SK-N-SH (cell line): ENCODE measurements at regions not wholly inside any gene's neighbourhood (a gene's known extent, or its start where the extent isn't known, plus 50 kb on each side); places are given as distances from the start of the nearest gene placed in this dataset.

ENCODE experiments used
- CTCF ChIA-PET: fragments of 300-600, 350-600 bp; formaldehyde crosslinking; extraction: SDS; loops from one replicate; lab custom pipeline; 2021; lab: Yijun Ruan, JAX
- POLR2A ChIA-PET: fragments of 350-600 bp; sonication (Branson Sonifier 250); formaldehyde crosslinking; extraction: SDS; loops from one replicate; lab custom pipeline; 2020; ENCODE audit warnings: antibody characterized with exemption, inconsistent platforms; lab: Yijun Ruan, JAX
- DNase-seq: peaks from one replicate; pipeline ENCODE4 v3.0.0; 2012
- H2AFZ ChIP-seq: fragments of 200-600 bp; sonication (generic); 2 replicates; pipeline ENCODE4 v1.8.1; 2016; ENCODE audit warnings: antibody characterized with exemption, mild to moderate bottlenecking, low read depth
- H3F3A ChIP-seq: fragments of 200-600 bp; sonication (generic); replicated peaks from 2 replicates; pipeline ENCODE3; 2016; ENCODE audit warnings: antibody characterized with exemption, mild to moderate bottlenecking; ENCODE audit not compliant: insufficient read depth
- H3K27ac ChIP-seq, 2 experiments: fragments of 200-500 bp in 1 of 2; fragments of 200-600 bp in 1 of 2; sonication (Bioruptor generic) in 1 of 2; sonication (generic), shearing (Covaris generic) in 1 of 2; 2 replicates each; pipeline versions ENCODE4 v1.5.1 to v1.6.1; 2014 to 2016; ENCODE audit warnings: low read depth in 2 of 2, inconsistent platforms in 1 of 2, low read length in 1 of 2, mild to moderate bottlenecking in 1 of 2, mixed read lengths in 1 of 2
- H3K27me3 ChIP-seq: fragments of 200-600 bp; sonication (generic), shearing (Covaris generic); 2 replicates; pipeline ENCODE4 v1.6.1; 2016; ENCODE audit warnings: mixed run types; ENCODE audit not compliant: insufficient read depth
- H3K36me3 ChIP-seq, 2 experiments: fragments of 200-500 bp in 1 of 2; fragments of 200-600 bp in 1 of 2; sonication (Bioruptor generic) in 1 of 2; sonication (generic) in 1 of 2; replicated peaks in 1 of 2; 2 replicates each; pipeline versions ENCODE3 to v1.5.1; 2014 to 2016; ENCODE audit warnings: low read length in 1 of 2, mild to moderate bottlenecking in 1 of 2; ENCODE audit not compliant: insufficient read depth in 2 of 2, control insufficient read depth in 1 of 2
- H3K4me1 ChIP-seq, 2 experiments: fragments of 200-500 bp in 1 of 2; fragments of 200-600 bp in 1 of 2; sonication (Bioruptor generic) in 1 of 2; sonication (generic), shearing (Covaris generic) in 1 of 2; 2 replicates each; pipeline versions ENCODE4 v1.5.1 to v1.6.1; 2014 to 2016; ENCODE audit warnings: low read depth in 1 of 2, low read length in 1 of 2, mixed run types in 1 of 2; ENCODE audit not compliant: insufficient read depth in 2 of 2, control insufficient read depth in 1 of 2
- H3K4me2 ChIP-seq: fragments of 200-600 bp; sonication (generic), shearing (Covaris generic); 2 replicates; pipeline ENCODE4 v1.6.1; 2017; ENCODE audit warnings: mixed run types
- H3K4me3 ChIP-seq, 2 experiments: fragments of 200-500 bp in 1 of 2; fragments of 200-600 bp in 1 of 2; sonication (Bioruptor generic) in 1 of 2; sonication (generic), shearing (Covaris generic) in 1 of 2; 2 replicates each; pipeline versions ENCODE4 v1.5.1 to v1.8.1; 2014 to 2016; ENCODE audit warnings: low read depth in 2 of 2, inconsistent platforms in 1 of 2, low read length in 1 of 2, mild to moderate bottlenecking in 1 of 2, mixed read lengths in 1 of 2, moderate library complexity in 1 of 2
- H3K79me2 ChIP-seq: fragments of 200-600 bp; sonication (generic); 2 replicates; pipeline ENCODE4 v1.8.1; 2017; ENCODE audit warnings: mild to moderate bottlenecking; ENCODE audit not compliant: insufficient read depth
- H3K9ac ChIP-seq: fragments of 200-600 bp; sonication (generic); 2 replicates; pipeline ENCODE4 v1.6.1; 2017; ENCODE audit warnings: mixed run types
- H3K9me2 ChIP-seq: fragments of 200-600 bp; sonication (generic); 2 replicates; pipeline ENCODE4 v1.6.1; 2017; ENCODE audit warnings: mixed run types
- H3K9me3 ChIP-seq: fragments of 200-600 bp; sonication (generic); 2 replicates; pipeline ENCODE4 v1.6.1; 2017; ENCODE audit warnings: mixed run types, mild to moderate bottlenecking, moderate library complexity
- H4K20me1 ChIP-seq: fragments of 200-600 bp; sonication (generic); 2 replicates; pipeline ENCODE4 v1.6.1; 2017; ENCODE audit warnings: mild to moderate bottlenecking, mixed run types; ENCODE audit not compliant: insufficient read depth
- ELF1 ChIP-seq: IDR thresholded peaks from 2 replicates; pipeline ENCODE4 v1.4.0; 2012
- FOXM1 ChIP-seq: IDR thresholded peaks from 2 replicates; pipeline ENCODE4 v1.4.0; 2012; ENCODE audit warnings: low read depth, mild to moderate bottlenecking
- GABPA ChIP-seq: IDR thresholded peaks from 2 replicates; pipeline ENCODE4 v1.4.0; 2012; ENCODE audit warnings: low read depth, mild to moderate bottlenecking
- GATA2 ChIP-seq: sonication (generic); formaldehyde crosslinking; IDR thresholded peaks from 2 replicates; pipeline ENCODE4 v1.5.0; 2020; ENCODE audit warnings: mild to moderate bottlenecking, missing genetic modification reagents
- MAX ChIP-seq: IDR thresholded peaks from 2 replicates; pipeline ENCODE4 v1.4.0; 2012; ENCODE audit warnings: low read depth
- NFIC ChIP-seq: IDR thresholded peaks from 2 replicates; pipeline ENCODE4 v1.4.0; 2012; ENCODE audit warnings: borderline replicate concordance
- NRF1 ChIP-seq: IDR thresholded peaks from 2 replicates; pipeline ENCODE4 v1.6.1; 2012; ENCODE audit warnings: low read depth, mild to moderate bottlenecking, low read length
- PBX3 ChIP-seq: IDR thresholded peaks from 2 replicates; pipeline ENCODE4; 2012
- POLR2AphosphoS5 ChIP-seq: IDR thresholded peaks from 2 replicates; pipeline ENCODE4 v1.6.1; 2012; ENCODE audit warnings: low read depth, low read length
- SIN3A ChIP-seq: IDR thresholded peaks from 2 replicates; pipeline ENCODE4 v1.6.1; 2012; ENCODE audit warnings: low read depth, mild to moderate bottlenecking, low read length, moderate library complexity, borderline replicate concordance
- TAF1 ChIP-seq: IDR thresholded peaks from 2 replicates; pipeline ENCODE4 v1.6.1; 2012; ENCODE audit warnings: low read depth, mild to moderate bottlenecking, low read length, moderate library complexity, borderline replicate concordance
- TCF12 ChIP-seq: IDR thresholded peaks from 2 replicates; pipeline ENCODE4 v1.4.0; 2012
- TEAD4 ChIP-seq: IDR thresholded peaks from 2 replicates; pipeline ENCODE4 v1.4.0; 2012; ENCODE audit warnings: mild to moderate bottlenecking, borderline replicate concordance; ENCODE audit not compliant: insufficient read depth
- USF1 ChIP-seq: IDR thresholded peaks from 2 replicates; pipeline ENCODE4 v1.4.0; 2012; ENCODE audit warnings: low read depth, borderline replicate concordance
- YY1 ChIP-seq: IDR thresholded peaks from 2 replicates; pipeline ENCODE4 v1.4.0; 2012; ENCODE audit warnings: low read depth, mild to moderate bottlenecking
- TF ChIP-seq, protein P1 (sequence below): IDR thresholded peaks from 2 replicates; pipeline ENCODE4 v1.4.0; 2012; ENCODE audit warnings: low read depth, borderline replicate concordance
- TF ChIP-seq, protein P2 (sequence below): fragments of 150-350 bp; IDR thresholded peaks from 2 replicates; pipeline ENCODE4 v1.6.1; 2016; ENCODE audit warnings: mild to moderate bottlenecking, low read depth, low read length

GRCh38 chrX:100083211-100083610 is 326.9 kb downstream of the PCDH19 start:
- Histone ChIP-seq H3K79me2 (no peaks in the 10 kb centered on the region), H3K9me2 (no peaks in the 10 kb centered on the region), H3K9me3 (no peaks in the 10 kb centered on the region), H3K9ac (no peak overlapping the region), H2AFZ (no peak overlapping the region), H3F3A (no peaks in the 10 kb centered on the region), H3K4me3 (no peak overlapping the region), H4K20me1 (no peaks in the 10 kb centered on the region), H3K27ac (no peak overlapping the region), H3K4me1 (no peaks in the 10 kb centered on the region), H3K4me2 (no peak overlapping the region), H3K27me3 (no peaks in the 10 kb centered on the region), H3K36me3 (no peaks in the 10 kb centered on the region)
- POLR2A ChIA-PET: no interaction called here
- TF ChIP-seq NFIC (no peak), TAF1 (no peak), TEAD4 (no peak), NRF1 (no peak), USF1 (no peak), GATA2 (CRISPR knock-in tag) (no peak), YY1 (no peak), SIN3A (no peak), PBX3 (no peak), TCF12 (no peak), MAX (no peak), POLR2AphosphoS5 (no peak), ELF1 (no peak), FOXM1 (no peak), GABPA (no peak)
- TF ChIP-seq, protein P1, sequence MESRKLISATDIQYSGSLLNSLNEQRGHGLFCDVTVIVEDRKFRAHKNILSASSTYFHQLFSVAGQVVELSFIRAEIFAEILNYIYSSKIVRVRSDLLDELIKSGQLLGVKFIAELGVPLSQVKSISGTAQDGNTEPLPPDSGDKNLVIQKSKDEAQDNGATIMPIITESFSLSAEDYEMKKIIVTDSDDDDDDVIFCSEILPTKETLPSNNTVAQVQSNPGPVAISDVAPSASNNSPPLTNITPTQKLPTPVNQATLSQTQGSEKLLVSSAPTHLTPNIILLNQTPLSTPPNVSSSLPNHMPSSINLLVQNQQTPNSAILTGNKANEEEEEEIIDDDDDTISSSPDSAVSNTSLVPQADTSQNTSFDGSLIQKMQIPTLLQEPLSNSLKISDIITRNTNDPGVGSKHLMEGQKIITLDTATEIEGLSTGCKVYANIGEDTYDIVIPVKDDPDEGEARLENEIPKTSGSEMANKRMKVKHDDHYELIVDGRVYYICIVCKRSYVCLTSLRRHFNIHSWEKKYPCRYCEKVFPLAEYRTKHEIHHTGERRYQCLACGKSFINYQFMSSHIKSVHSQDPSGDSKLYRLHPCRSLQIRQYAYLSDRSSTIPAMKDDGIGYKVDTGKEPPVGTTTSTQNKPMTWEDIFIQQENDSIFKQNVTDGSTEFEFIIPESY: no peak
- TF ChIP-seq, protein P2, sequence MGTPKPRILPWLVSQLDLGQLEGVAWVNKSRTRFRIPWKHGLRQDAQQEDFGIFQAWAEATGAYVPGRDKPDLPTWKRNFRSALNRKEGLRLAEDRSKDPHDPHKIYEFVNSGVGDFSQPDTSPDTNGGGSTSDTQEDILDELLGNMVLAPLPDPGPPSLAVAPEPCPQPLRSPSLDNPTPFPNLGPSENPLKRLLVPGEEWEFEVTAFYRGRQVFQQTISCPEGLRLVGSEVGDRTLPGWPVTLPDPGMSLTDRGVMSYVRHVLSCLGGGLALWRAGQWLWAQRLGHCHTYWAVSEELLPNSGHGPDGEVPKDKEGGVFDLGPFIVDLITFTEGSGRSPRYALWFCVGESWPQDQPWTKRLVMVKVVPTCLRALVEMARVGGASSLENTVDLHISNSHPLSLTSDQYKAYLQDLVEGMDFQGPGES: no peak
- CTCF ChIA-PET: no interaction called here
- DNase-seq: no peak
